Upper lobe of left lung (tissue), 6 donors: ENCODE measurements at regions not wholly inside any gene's neighbourhood (a gene's known extent, or its start where the extent isn't known, plus 50 kb on each side); places are given as distances from the start of the nearest gene placed in this dataset.

Experiments
- ATAC-seq, 2 donors: fragments of 200-7000 bp; cut with Tn5 transposase; one replicate each; pipeline ENCODE4 v1.9.1; 2022; ENCODE audit warnings: mild to moderate bottlenecking in 2 of 2, moderate library complexity in 2 of 2; ENCODE audit not compliant: low FRiP score in 2 of 2
- DNase-seq, 2 donors: peaks; one replicate each; pipeline ENCODE4 v3.0.0-alpha.2; 2019 to 2020
- H3K27ac ChIP-seq, 4 donors: fragments of 200-600 bp; sonication (generic); one replicate each; pipeline ENCODE4 v1.5.1; 2016 to 2019
- H3K27me3 ChIP-seq, 4 donors: fragments of 200-600 bp; sonication (generic); one replicate each; pipeline ENCODE4 v1.5.1; 2017 to 2019
- H3K36me3 ChIP-seq, 4 donors: fragments of 200-600 bp; sonication (generic); one replicate each; pipeline ENCODE4 v1.5.1; 2016 to 2019
- H3K4me1 ChIP-seq, 4 donors: fragments of 200-600 bp; sonication (generic); one replicate each; pipeline ENCODE4 v1.5.1; 2018 to 2019
- H3K4me3 ChIP-seq, 4 donors: fragments of 200-600 bp; sonication (generic); one replicate each; pipeline ENCODE4 v1.5.1; 2017 to 2019; ENCODE audit warnings: mild to moderate bottlenecking in 2 of 4, moderate library complexity in 1 of 4
- H3K9me3 ChIP-seq, 4 donors: fragments of 200-600 bp; sonication (generic); one replicate each; pipeline ENCODE4 v1.5.1; 2018 to 2019
- CTCF ChIP-seq, 6 experiments: fragments of 450-650 bp in 4 of 6; fragments of 200-600 bp in 2 of 6; sonication (generic) in 2 of 6; IDR thresholded peaks; one replicate each; pipeline ENCODE4 v1.5.1; 2016 to 2019; ENCODE audit warnings: antibody characterized with exemption in 6 of 6
- EP300 ChIP-seq, 4 donors: sonication (generic); formaldehyde crosslinking; IDR thresholded peaks; one replicate each; pipeline ENCODE4 v1.5.1; 2017; ENCODE audit warnings: antibody characterized with exemption in 4 of 4, control low read depth in 2 of 4
- POLR2A ChIP-seq, 4 donors: fragments of 450-650 bp; IDR thresholded peaks; one replicate each; pipeline ENCODE4 v1.5.1; 2016 to 2017; ENCODE audit warnings: antibody characterized with exemption in 4 of 4, mild to moderate bottlenecking in 2 of 4
- POLR2AphosphoS5 ChIP-seq, 2 donors: sonication (generic); formaldehyde crosslinking; IDR thresholded peaks; one replicate each; pipeline ENCODE4 v1.5.1; 2017; ENCODE audit warnings: antibody characterized with exemption in 2 of 2
- WGBS, 2 donors: methylation state at CpG; one replicate each; pipeline ENCODE4 v1.1.5; 2017 to 2018; 5-methylcytosine and 5-hydroxymethylcytosine counted together
- donor health status: DM: no; HTN: no; CAD: no; lungs with moderate emphysema.
- donor health status: DM: no; HTN: yes; CAD: no; lungs with severe emphysema.

GRCh38 chr2:7611750-7612149 lies 694.5 kb downstream of the RNF144A start:
- Histone ChIP-seq H3K4me3 (no peak overlapping the region), H3K36me3 (no peaks in the 10 kb centered on the region), H3K4me1 (no peaks in the 10 kb centered on the region), H3K27ac (no peak overlapping the region), H3K27me3 (no peaks in the 10 kb centered on the region), H3K9me3 (no peaks in the 10 kb centered on the region)
- 57 to 64% methylated on average over 3 to 4 of the region's 4 CpGs for WGBS, 2 donors
- TF ChIP-seq POLR2A (IDR thresholded peaks at IDR 0.05): no peak
- TF ChIP-seq EP300 (IDR thresholded peaks at IDR 0.05): no peak
- TF ChIP-seq POLR2AphosphoS5 (IDR thresholded peaks at IDR 0.05): no peak
- TF ChIP-seq CTCF (IDR thresholded peaks at IDR 0.05): no peak
- ATAC-seq: no peak
- DNase-seq: no peak

- no peak for DNase-seq
- Histone ChIP-seq H3K36me3 (no peaks in the 10 kb centered on the region), H3K27me3 (no peaks in the 10 kb centered on the region), H3K9me3 (no peaks in the 10 kb centered on the region), H3K4me1 (no peaks in the 10 kb centered on the region), H3K4me3 (no peak overlapping the region), H3K27ac (no peak overlapping the region)
- 61 to 73% methylated on average over 3 of the region's 3 CpGs for WGBS, 2 donors
- no peak for TF ChIP-seq POLR2AphosphoS5 (IDR thresholded peaks at IDR 0.05)
- no peak for TF ChIP-seq EP300 (IDR thresholded peaks at IDR 0.05)
- TF ChIP-seq POLR2A (IDR thresholded peaks at IDR 0.05): no peak
- no peak for TF ChIP-seq CTCF (IDR thresholded peaks at IDR 0.05)
- ATAC-seq: no peak
Measured at GRCh38 chr2:7612969-7613368, 695.8 kb downstream of the RNF144A start.

- Histone ChIP-seq H3K4me1 (no peaks in the 10 kb centered on the region), H3K36me3 (no peaks in the 10 kb centered on the region), H3K4me3 (no peak overlapping the region), H3K27ac (no peak overlapping the region), H3K9me3 (no peaks in the 10 kb centered on the region), H3K27me3 (no peaks in the 10 kb centered on the region)
- WGBS, 2 donors: 85 to 91% methylated on average over 6 of the region's 6 CpGs
- ATAC-seq (no peak), DNase-seq (no peak)
- no peak for TF ChIP-seq CTCF (IDR thresholded peaks at IDR 0.05)
- TF ChIP-seq EP300 (IDR thresholded peaks at IDR 0.05): no peak
- TF ChIP-seq POLR2AphosphoS5 (IDR thresholded peaks at IDR 0.05): no peak
- TF ChIP-seq POLR2A (IDR thresholded peaks at IDR 0.05): no peak
Measured at GRCh38 chr2:7613831-7614230, 696.6 kb downstream of the RNF144A start.

GRCh38 chr2:7618031-7618430 lies 700.8 kb downstream of the RNF144A start:
- Histone ChIP-seq H3K4me3 (no peak overlapping the region), H3K36me3 (no peaks in the 10 kb centered on the region), H3K9me3 (no peaks in the 10 kb centered on the region), H3K4me1 (no peaks in the 10 kb centered on the region), H3K27ac (no peak overlapping the region), H3K27me3 (no peaks in the 10 kb centered on the region)
- 52 to 55% methylated on average over 3 of the region's 3 CpGs for WGBS, 2 donors
- ATAC-seq (no peak), DNase-seq (no peak)
- TF ChIP-seq POLR2A (IDR thresholded peaks at IDR 0.05): no peak
- TF ChIP-seq CTCF (IDR thresholded peaks at IDR 0.05): no peak
- TF ChIP-seq EP300 (IDR thresholded peaks at IDR 0.05): no peak
- no peak for TF ChIP-seq POLR2AphosphoS5 (IDR thresholded peaks at IDR 0.05)

DNA sequence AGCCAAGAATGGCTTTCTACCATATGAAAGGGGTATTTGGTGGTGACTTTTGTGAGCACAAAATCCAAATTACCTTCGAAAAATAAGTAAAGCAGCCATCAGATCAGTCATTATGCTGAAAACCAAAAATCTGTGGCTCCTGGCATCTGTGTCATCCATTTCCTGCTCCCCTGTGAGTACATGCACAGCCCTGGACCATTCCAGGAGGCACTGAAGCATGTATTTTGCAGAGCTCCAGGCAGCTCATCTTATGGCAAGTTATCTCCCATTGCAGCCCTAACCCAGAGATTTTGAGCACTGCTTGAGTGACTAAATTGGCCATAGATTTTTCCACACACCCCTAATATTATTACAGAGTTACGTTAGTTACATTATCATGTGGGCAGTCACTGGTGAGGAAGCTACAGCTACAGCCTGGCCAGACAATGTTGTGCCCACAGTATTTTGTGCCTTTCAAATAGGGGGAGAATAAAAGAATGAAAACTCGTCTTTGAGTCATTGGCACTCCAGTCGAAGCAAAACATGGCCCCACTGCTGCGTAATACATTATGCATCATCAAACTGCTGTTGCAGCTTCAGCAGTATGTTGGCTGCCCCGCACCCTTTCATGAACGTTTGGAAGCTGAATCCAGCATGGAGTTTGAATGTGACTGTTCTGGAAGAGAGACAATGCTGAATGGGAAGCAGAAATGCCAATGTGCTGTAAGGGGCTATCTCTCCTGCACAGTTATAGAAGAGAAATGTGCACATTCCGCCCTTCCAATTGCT lies 702.2 kb downstream of the RNF144A start:
- Histone ChIP-seq H3K36me3 (no peaks in the 10 kb centered on the region), H3K4me1 (no peaks in the 10 kb centered on the region), H3K27ac (no peak overlapping the region), H3K27me3 (no peaks in the 10 kb centered on the region), H3K9me3 (no peaks in the 10 kb centered on the region), H3K4me3 (no peak overlapping the region)
- WGBS, 2 donors: 73 to 74% methylated on average over 8 of the region's 8 CpGs
- DNase-seq (no peak), ATAC-seq (no peak)
- TF ChIP-seq POLR2AphosphoS5 (IDR thresholded peaks at IDR 0.05) (no peak), CTCF (IDR thresholded peaks at IDR 0.05) (no peak), POLR2A (IDR thresholded peaks at IDR 0.05) (no peak), EP300 (IDR thresholded peaks at IDR 0.05) (no peak)
